GM21390 (cell line): ENCODE measurements at regions not wholly inside any gene's neighbourhood (a gene's known extent, or its start where the extent isn't known, plus 50 kb on each side); places are given as distances from the start of the nearest gene placed in this dataset.
A peak's percentile ranks its signal among the peaks of the same experiment; 100 is the strongest.

ENCODE experiments used
- ATAC-seq: cut with Tn5 transposase; IDR thresholded peaks from one replicate; pipeline ENCODE4 v1.9.1; 2021; ENCODE audit not compliant: unreplicated experiment

GRCh38 chr14:34350903-34351302, 111.1 kb downstream of the SPTSSA start:
- no peak for ATAC-seq

DNA sequence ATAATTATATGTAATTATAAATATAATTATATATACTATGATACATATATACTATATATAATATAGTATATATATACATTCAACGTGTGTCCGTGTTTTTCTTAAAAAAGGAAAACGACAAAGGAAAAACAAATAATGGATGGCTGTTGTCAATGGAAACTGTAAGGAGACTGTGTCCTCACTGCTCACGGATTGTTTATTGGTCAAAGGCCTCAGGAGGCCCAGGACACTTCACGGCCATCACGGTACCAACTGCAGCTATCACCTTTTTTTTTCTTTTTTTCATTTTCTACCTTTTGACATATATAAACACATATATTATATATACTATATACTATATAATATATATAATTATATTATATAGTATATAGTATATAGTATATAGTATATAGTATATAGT, 113.4 kb downstream of the SPTSSA start:
- no peak for ATAC-seq

- ATAC-seq: no peak
These were observed 114.4 kb downstream of the SPTSSA start for GRCh38 chr14:34347683-34348082.

GRCh38 chr14:34345718-34346465, 116.1 kb downstream of the SPTSSA start:
- ATAC-seq: no peak

- no peak for ATAC-seq
These were observed 117.7 kb downstream of the SPTSSA start for GRCh38 chr14:34344318-34344717.

DNA sequence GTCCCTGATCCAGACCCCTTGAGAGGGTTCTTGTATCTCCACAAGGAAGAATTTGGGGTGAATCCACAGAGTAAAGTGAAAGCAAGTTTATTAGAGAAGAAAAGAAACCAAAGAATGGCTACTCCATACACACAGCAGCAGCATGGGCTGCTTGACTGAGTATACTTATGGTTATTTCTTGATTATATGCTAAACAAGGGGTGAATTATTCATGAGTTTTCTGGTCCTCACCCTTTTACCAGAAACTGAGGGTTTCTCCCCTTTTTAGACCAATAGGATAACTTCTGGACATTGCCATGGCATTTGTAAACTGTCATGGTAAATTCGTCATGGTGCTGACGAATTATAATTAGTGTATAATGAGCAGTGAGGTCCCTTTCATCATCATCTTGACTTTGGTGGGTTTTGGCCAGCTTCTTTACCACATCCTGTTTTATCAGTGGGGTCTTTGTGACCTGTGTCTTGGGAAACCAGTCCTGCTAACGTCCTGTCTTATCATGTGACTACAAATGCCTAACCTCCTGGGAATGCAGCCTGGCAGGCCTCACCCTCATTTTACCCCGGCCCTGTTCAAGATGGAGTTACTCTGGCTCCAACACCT, 121.9 kb downstream of the SPTSSA start:
- no peak for ATAC-seq

- no peak for ATAC-seq
These were observed 124.0 kb downstream of the SPTSSA start for GRCh38 chr14:34338056-34338455.

DNA sequence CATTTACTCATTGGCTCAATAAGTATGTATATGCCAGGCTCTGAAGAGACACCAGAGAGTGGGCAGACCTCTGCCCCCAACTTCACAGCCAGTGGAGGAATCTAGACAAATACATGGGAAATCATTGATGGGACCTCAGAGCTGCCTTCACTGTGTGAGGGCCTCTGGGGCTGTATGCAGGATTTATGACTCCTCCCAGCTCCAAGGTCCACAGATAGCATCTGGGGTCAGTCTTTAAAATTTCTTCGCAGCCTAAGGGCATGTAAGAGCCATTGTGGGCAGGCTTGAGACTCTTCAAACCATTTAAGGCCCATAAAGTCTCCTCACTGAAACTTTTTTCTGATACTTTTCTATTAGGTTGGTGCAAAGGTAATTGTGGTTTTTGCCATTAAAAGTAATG, 125.5 kb downstream of the SPTSSA start:
- ATAC-seq: no peak

DNA sequence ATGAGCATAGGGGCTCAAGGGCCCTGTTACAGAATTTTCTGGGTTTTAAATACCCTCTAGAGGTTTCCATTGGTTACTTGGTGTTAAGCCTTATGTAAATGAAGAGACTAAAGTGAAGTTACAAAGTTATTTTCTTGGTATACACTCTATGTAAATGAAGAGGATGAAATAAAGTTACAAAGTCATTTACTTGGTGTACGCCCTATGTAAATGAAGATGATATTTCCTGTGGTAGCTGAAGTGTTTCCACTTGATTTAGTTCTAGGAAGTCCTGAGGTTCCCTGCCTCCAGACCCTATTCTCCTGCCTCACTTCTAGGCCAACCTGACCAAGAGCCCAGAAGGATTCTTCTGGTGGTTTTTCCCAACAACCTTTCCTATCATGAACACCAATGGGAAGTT, 126.1 kb downstream of the SPTSSA start:
- no peak for ATAC-seq

DNA sequence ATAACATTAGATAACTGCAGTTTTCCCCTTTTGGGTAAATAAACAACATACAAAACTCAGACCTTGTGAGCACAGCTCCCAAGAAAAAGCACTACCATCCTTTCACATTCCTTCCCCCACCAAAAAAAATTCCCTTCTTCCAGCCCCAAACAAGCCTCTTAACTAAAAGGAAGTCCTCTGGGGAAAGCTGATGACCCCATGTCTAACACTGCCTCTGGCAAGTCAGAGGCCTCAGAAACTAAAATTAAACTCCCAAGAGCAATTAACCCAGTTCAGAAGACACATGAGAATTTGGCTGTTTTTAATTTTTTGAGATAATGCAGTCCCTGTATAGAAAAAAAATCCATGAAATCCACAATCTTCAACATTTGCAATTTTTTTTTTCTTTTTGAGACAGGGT, 127.7 kb downstream of the SPTSSA start:
- ATAC-seq: no peak

DNA sequence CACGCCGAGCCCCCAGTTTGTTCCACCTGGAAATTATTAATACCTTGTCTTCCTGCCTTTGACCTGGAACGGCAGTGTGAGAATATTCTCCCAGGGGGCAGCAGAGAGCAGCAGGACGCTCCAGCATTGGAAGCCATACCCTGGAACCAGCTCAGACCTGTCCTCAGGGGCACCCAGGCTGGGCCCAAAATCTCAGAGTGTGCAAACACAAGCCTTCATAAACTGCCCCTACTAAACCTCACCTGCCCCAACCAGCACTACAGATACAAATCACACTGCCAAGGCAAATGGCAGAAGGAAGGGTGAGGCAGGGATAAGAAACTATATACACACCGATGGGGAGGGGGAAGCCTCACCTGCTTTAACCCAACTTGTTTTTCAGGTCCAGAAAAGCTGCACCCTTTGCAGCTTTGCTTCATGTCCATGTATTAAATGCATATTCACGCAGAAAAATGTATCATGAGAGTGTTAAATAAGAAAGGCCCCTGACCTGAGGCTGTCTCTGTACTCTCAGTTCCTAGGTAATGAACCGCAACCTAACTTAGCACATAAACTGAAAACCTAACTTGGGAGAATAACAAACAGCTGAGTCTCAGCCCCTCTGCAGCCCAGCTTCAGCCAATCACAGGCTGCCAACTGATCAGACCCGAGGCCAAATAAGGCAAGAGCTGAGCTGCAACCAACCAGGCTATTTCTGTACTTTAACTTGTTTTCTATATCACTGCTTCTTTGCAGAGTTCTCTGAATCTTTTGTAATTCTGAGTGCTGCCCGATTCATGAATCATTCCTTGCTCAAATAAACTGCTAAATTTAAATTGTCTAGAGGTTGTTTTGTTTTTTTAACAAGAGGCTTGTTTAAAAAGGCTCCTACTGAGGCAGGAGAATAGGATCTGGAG, 130.1 kb downstream of the SPTSSA start:
- peak; percentile 91 for ATAC-seq

DNA sequence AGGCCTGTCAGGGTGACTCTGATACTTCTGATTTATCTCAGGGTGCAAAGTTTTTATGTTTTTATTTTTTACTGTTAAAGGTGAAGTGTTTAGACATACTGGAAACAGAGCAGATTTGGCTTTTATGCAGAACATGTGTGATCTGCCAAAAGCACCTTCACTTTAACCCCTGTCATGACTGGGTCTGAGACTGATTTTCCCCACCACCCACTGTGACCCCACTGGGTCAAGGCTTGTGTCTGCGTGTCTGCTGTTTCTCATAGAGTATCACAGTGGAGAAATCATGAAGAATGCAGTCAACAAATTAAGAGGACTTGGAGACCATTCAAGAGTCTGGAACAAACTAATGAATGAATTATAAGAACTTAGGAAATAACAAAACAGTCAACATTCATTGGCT, 131.2 kb downstream of the SPTSSA start:
- no peak for ATAC-seq

DNA sequence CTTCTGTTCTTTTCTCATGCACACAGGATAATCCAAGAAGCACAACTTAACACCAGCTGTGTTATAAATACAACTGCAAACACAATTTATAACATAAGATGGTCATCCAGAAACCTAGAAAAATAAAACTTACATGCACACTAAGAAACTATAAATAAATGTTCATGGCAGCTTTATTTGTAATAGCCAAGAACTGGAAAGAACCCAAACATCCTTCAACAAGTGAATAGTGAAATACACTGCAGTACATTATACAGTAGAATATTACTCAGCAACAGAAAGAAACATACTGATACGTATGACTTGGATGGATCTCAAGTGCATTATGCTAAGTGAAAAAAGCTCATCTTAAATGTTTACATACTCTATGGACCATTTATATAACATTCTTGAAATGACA, 132.7 kb downstream of the SPTSSA start:
- ATAC-seq: no peak

DNA sequence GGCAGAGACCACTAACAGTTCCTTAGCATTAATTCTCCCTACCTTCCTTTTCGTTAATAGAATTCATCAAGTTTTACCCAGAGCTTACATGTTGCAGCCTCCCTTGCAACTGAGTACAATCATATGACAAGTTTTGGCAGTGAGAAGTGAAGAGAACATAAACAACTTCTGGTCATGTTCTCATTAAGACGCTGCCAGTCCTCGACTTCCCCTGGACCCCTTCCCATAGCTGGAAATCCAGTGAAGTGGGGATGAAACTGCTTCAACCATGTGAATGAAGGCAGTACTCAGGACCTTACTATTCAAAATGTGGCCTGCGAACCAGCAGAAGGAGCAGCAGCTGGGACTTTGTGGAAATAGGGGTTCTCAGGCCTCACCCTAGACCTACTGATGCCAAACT, 133.9 kb downstream of the SPTSSA start:
- no peak for ATAC-seq

DNA sequence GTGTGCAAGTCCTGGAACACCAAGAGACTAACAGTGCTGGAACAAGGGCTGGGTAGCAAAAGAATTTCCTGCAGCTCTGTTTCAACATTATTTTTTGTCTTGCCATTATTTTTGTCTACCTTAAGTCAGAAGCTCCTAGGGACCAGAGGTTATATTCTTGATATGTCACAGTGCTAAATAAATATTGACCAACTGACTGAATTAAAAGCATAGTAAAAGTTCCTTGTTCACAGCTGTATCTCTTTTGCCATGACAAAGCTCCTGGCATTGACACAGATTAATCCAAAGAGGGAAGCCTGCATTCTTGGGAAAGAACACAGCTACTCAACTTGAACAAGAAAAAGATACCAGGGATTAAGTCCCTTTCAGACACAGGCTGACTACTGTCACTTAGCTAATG, 136.5 kb downstream of the SPTSSA start:
- no peak for ATAC-seq

DNA sequence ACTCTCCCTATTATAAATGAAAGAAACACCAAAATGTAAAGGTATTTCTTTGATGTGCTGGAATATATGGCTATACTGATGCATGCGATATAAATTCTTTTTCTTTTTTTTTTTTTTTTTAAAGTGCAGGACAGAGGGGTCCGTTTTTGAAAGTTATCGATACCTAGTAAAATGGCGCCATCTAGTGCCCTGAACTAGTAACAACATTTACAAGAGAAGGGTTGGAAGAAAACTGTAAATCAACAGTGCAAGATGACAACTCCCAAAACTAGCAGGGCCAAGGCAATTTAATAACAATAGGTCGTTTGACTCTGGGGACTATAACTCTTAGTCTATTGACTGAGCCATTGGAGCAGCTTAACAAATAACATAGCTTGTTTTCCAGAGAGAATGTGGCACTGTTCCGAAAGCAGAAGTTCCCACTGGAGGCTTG, 137.7 kb downstream of the SPTSSA start:
- no peak for ATAC-seq

DNA sequence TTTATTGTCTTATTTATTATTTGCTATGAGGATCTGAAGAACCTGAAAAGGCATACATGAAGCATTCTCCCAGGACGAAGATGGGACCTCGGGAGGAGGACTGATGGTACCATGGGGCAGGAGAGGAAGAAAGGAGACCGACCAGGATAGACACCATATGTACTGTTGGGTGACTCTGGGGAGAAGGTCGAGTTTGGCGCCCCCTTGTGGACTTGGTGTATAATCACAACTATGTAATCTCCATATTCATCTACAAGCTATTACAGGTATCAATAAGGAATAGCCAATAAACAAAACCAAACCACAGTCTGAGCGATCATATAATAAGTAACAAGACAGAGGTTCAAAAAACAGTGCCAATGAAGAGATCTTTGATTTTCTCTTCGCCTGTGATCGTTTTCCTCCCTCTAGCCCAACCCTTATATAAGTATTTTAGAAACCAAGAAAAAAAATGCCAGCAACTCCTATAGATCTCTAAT, 139.1 kb downstream of the SPTSSA start:
- ATAC-seq: peak; percentile 76

DNA sequence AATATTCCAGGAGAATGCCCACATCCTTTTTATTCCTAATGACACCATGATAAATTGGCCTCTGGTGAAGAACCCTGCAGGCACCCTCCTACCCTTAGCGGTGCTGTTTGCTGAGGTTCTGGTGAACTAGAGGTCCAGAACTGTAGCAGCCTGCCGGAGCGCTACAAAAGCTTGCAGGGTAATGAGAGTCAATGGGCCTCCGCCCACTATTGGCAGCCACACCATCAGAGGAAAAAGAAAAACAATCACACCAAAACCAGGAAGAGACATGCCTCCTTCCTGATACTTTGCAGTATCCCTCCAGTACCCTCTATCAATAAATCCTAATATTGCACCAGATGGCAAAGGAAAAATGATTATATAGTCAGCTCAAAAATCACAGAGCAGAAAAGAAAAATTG, 142.9 kb downstream of the SPTSSA start:
- no peak for ATAC-seq

- no peak for ATAC-seq
These were observed 144.0 kb downstream of the SPTSSA start for GRCh38 chr14:34318014-34318413.

DNA sequence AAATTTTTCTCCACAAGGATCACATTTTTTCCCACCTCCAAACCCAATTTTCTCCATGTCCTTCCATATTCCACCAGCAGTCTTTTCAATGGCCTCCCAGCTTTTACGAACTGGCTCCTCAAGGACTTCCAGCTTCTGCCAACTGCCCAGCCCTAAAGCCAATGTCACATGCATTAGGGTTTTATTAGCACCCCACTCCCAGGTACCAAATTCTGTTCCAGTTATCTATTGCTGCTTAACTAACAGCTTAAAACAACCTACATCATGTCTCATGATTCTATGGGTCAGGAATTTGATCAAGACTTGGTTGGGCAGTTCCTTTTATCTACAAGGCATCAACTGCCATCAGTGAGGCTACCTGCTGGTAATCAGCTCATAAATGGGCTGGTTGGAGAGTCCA, 151.3 kb downstream of the SPTSSA start:
- no peak for ATAC-seq

DNA sequence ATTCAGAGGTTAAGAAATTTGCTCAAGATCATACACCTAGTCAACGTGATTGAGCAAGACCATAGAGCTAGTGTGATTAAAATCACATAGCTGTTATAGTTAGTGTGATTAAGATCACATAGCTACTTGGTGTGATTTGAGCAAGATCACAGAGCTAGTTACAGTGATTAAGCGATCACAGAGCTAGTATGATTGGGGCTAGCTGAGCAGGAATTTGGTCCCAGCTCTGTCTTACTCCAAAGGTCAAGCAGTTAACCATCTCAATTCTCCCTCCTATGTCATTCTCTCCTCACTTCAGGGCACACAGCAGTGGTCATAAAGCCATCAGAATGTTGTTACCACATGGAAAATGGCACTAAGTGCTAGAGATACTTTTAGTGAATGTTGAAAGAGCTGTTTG, 158.2 kb downstream of the SPTSSA start:
- no peak for ATAC-seq

DNA sequence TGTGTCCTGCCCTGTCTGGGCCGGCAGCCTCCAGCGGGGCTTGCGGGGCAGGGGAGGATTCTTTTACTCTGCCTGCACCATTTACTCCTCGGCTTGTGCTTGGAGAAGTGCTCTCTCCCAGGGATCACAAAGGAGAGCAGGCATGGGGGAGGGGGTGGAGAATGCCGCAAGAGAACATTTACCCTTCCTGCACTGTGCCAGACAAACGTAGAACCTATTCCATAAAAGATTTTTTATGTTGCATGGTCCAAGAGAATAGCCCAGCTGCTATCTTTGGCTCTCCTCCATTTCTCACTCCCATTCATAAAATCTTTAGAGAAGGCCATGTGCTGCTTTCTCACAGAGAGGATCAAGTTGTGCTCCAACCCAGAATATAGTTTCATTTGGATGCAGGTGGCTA, 159.4 kb downstream of the SPTSSA start:
- ATAC-seq: no peak
